GM12874 (cell line): ENCODE measurements at regions not wholly inside any gene's neighbourhood (a gene's known extent, or its start where the extent isn't known, plus 50 kb on each side); places are given as distances from the start of the nearest gene placed in this dataset.

Experiments
- CTCF ChIP-seq: IDR thresholded peaks from 2 replicates; pipeline ENCODE4 v1.5.1; 2011; ENCODE audit warnings: low read depth, mild to moderate bottlenecking, control low read depth, low read length, moderate library complexity; ENCODE audit not compliant: insufficient read depth

- TF ChIP-seq CTCF, result no peak
These were observed 398.5 kb downstream of the REEP3 start for GRCh38 chr10:63919575-63920279.

- TF ChIP-seq CTCF, result no peak
These were observed 399.7 kb downstream of the REEP3 start for GRCh38 chr10:63920926-63921325.

- TF ChIP-seq CTCF, result no peak
These were observed 400.8 kb downstream of the REEP3 start for GRCh38 chr10:63921908-63922467.

GRCh38 chr10:63922468-63923284, 401.5 kb downstream of the REEP3 start:
- no peak for TF ChIP-seq CTCF

GRCh38 chr10:63929831-63930467, 408.7 kb downstream of the REEP3 start:
- TF ChIP-seq CTCF, result no peak

- TF ChIP-seq CTCF, result no peak
These were observed 409.4 kb downstream of the REEP3 start for GRCh38 chr10:63930584-63930983.

- no peak for TF ChIP-seq CTCF
These were observed 414.5 kb downstream of the REEP3 start for GRCh38 chr10:63935705-63936104.
